HepG2 (cell line): ENCODE measurements at regions not wholly inside any gene's neighbourhood (a gene's known extent, or its start where the extent isn't known, plus 50 kb on each side); places are given as distances from the start of the nearest gene placed in this dataset.

Experiments used
- FOSL2 ChIP-seq: sonication (generic); formaldehyde crosslinking; IDR thresholded peaks from 2 replicates; pipeline ENCODE4 v1.4.0; 2020; ENCODE audit warnings: missing genetic modification reagents
- FOXP4 ChIP-seq: sonication (generic); formaldehyde crosslinking; IDR thresholded peaks from 2 replicates; pipeline ENCODE4 v1.4.0; 2020; ENCODE audit warnings: missing genetic modification reagents
- GRHL1 ChIP-seq: sonication (generic); formaldehyde crosslinking; conservative IDR thresholded peaks from 2 replicates; pipeline ENCODE4 v1.8.0; 2022; ENCODE audit warnings: missing genetic modification reagents
- HDAC2 ChIP-seq: sonication (generic); formaldehyde crosslinking; IDR thresholded peaks from 2 replicates; pipeline ENCODE4 v1.4.0; 2020; ENCODE audit warnings: missing genetic modification reagents
- HIC2 ChIP-seq: sonication (generic); formaldehyde crosslinking; IDR thresholded peaks from 2 replicates; pipeline ENCODE4 v1.9.0; 2022; ENCODE audit warnings: low read depth, missing genetic modification reagents
- MXD1 ChIP-seq: sonication (generic); formaldehyde crosslinking; IDR thresholded peaks from 2 replicates; pipeline ENCODE4 v1.4.0; 2020; ENCODE audit warnings: mild to moderate bottlenecking, missing genetic modification reagents
- NONO ChIP-seq, 2 experiments: fragments of 450-650 bp in 1 of 2; sonication (generic) in 1 of 2; formaldehyde crosslinking in 1 of 2; IDR thresholded peaks in 1 of 2; conservative IDR thresholded peaks in 1 of 2; 2 replicates each; pipeline versions ENCODE4 v1.6.1 to v1.8.0; 2017 to 2022; ENCODE audit warnings: mild to moderate bottlenecking in 1 of 2, missing genetic modification reagents in 1 of 2, moderate library complexity in 1 of 2
- RARA ChIP-seq: IDR thresholded peaks from 2 replicates; pipeline ENCODE4 v1.6.1; 2016; ENCODE audit warnings: missing genetic modification reagents, missing compliant biosample characterization
- RELA ChIP-seq: sonication (generic); formaldehyde crosslinking; IDR thresholded peaks from 2 replicates; pipeline ENCODE4 v1.4.0; 2020; ENCODE audit warnings: missing genetic modification reagents
- SALL1 ChIP-seq: sonication (generic); formaldehyde crosslinking; IDR thresholded peaks from 2 replicates; pipeline ENCODE4 v1.8.0; 2022; ENCODE audit warnings: mild to moderate bottlenecking, missing genetic modification reagents
- SKIL ChIP-seq: sonication (generic); formaldehyde crosslinking; IDR thresholded peaks from 2 replicates; pipeline ENCODE4 v1.8.0; 2022; ENCODE audit warnings: missing genetic modification reagents, mild to moderate bottlenecking, moderate library complexity, borderline replicate concordance
- ZBTB39 ChIP-seq: sonication (generic); formaldehyde crosslinking; IDR thresholded peaks from 2 replicates; pipeline ENCODE4 v1.5.0; 2020; ENCODE audit warnings: missing genetic modification reagents
- ZFP91 ChIP-seq: sonication (generic); formaldehyde crosslinking; IDR thresholded peaks from 2 replicates; pipeline ENCODE4 v1.9.0; 2022; ENCODE audit warnings: missing genetic modification reagents, mild to moderate bottlenecking, borderline replicate concordance
- ZNF263 ChIP-seq: sonication (generic); formaldehyde crosslinking; IDR thresholded peaks from 2 replicates; pipeline ENCODE4 v1.4.0; 2020; ENCODE audit warnings: missing genetic modification reagents
- ZNF768 ChIP-seq: sonication (generic); formaldehyde crosslinking; IDR thresholded peaks from 2 replicates; pipeline ENCODE4 v1.4.0; 2020; ENCODE audit warnings: missing genetic modification reagents

GRCh38 chr18:62450546-62451410 lies 72.0 kb upstream of the ZCCHC2 start (continued):
- 0 out of 2 replicates have a peak, but pooled peaks have one; percentile 23 for TF ChIP-seq FOXP4 (CRISPR knock-in tag)
- peak; percentile 19; the same call in 1 of the 2 replicates for TF ChIP-seq ZFP91
- TF ChIP-seq ZBTB39, result no peak
- 0 out of 2 replicates have a peak, but pooled peaks have one; percentile 32 for TF ChIP-seq ZNF768 (CRISPR knock-in tag)
- TF ChIP-seq SKIL, result no peak
- no peak for TF ChIP-seq RELA (CRISPR knock-in tag)
- no peak for TF ChIP-seq NONO (IDR thresholded peaks at IDR 0.05)
- no peak for TF ChIP-seq NONO (CRISPR knock-in tag; conservative IDR thresholded peaks at IDR 0.05)
- peak; percentile 56; the same call in 1 of the 2 replicates for TF ChIP-seq HDAC2 (CRISPR knock-in tag)
- TF ChIP-seq RARA (CRISPR knock-in tag), result peak; percentile 37; the same call in 1 of the 2 replicates
- TF ChIP-seq ZNF263, result peak; percentile 39; the same call in 1 of the 2 replicates
- TF ChIP-seq HIC2, result peak; percentile 84; the same call in 1 of the 2 replicates
- no peak for TF ChIP-seq GRHL1 (CRISPR knock-in tag)
- TF ChIP-seq MXD1 (CRISPR knock-in tag), result no peak
- TF ChIP-seq FOSL2 (CRISPR knock-in tag), result peak; percentile 88
- TF ChIP-seq SALL1 (CRISPR knock-in tag), result peak; percentile 45; the same call in 1 of the 2 replicates
